ENCODE measurements at regions not wholly inside any gene's neighbourhood (a gene's known extent, or its start where the extent isn't known, plus 50 kb on each side); places are given as distances from the start of the nearest gene placed in this dataset.

GRCh38 chr9:13587571-13587970 is 308.1 kb upstream of the MPDZ start:
- H3K79me2 ChIP-seq (ENCODE audit: insufficient read depth), result no peaks in the 10 kb centered on the region
- peaks cover 13% of the 10 kb centered on the region for H3K27me3 ChIP-seq (replicated peaks; ENCODE audit: insufficient read depth)
- no peak overlapping the region for H3K27ac ChIP-seq
- no peak for DNase-seq
- WGBS, 2 experiments (ENCODE audit: low coverage in 1 of 2, low lambda C conversion rate in 2 of 2, missing lambda C conversion rate in 2 of 2), result 88 to 93% methylated on average over 9 of the region's 9 CpGs
- H3K4me1 ChIP-seq (ENCODE audit: insufficient read depth), result no peaks in the 10 kb centered on the region
- no peak overlapping the region for H2AFZ ChIP-seq
- H3K36me3 ChIP-seq (ENCODE audit: low read depth), result no peaks in the 10 kb centered on the region
- H3F3A ChIP-seq (ENCODE audit: insufficient read depth), result no peaks in the 10 kb centered on the region
- no peaks in the 10 kb centered on the region for H3K9me2 ChIP-seq (ENCODE audit: insufficient read depth)
- no peak overlapping the region for H3K4me2 ChIP-seq (ENCODE audit: unreplicated experiment)
- TF ChIP-seq EZH2phosphoT487 (IDR thresholded peaks at IDR 0.05; ENCODE audit: insufficient read depth, low read depth) (no peak), EZH2 (IDR thresholded peaks at IDR 0.05; ENCODE audit: insufficient read depth, poor library complexity, severe bottlenecking) (no peak)
- H3K9ac ChIP-seq, result no peak overlapping the region
- H3K9me3 ChIP-seq (ENCODE audit: low read depth), result no peaks in the 10 kb centered on the region
- in situ Hi-C loops (cut with MboI), result no loop called here
- H3K4me3 ChIP-seq, result no peak overlapping the region
- H4K20me1 ChIP-seq (ENCODE audit: insufficient read depth), result no peaks in the 10 kb centered on the region

DNA sequence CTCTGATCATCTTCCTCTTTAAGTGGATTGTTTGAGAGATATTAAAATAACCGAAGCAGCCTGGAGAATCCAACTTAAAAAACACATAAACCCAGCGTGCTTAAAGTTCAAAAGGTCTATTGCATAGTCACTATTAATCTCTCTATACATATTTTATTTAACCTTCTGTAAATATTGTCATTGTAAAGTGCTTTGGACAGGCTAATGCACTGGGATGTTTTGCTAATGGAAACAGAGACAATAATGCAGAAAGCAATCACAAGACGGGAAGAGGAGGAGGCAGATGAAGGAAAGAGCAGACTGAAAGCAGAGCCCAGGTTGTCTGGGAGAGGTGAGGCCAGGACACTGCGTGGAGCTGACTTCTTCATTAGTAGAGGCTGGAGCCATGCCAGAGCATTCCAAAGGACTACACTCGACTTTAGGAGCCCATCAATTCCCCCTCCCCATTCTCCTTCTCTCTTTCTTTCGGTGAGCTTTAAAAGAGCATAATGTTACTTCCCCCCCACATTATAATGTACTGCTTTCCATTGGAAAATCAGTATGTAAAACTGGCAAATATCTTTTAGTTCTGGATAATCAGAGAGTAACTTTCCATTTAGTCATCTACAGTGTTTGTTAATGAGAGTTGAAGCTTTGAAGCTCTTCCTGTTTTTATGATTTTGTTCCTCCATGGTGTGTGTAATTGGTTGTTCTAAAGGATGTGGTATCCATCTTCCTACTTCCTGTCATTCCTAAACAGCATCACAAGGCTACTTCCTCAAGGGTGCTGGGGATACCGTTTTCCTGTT is 307.3 kb upstream of the MPDZ start:
- H3K9me3 ChIP-seq (ENCODE audit: low read depth), result no peaks in the 10 kb centered on the region
- no peaks in the 10 kb centered on the region for H3F3A ChIP-seq (ENCODE audit: insufficient read depth)
- in situ Hi-C loops (cut with MboI), result no loop called here
- peaks cover 13% of the 10 kb centered on the region for H3K27me3 ChIP-seq (replicated peaks; ENCODE audit: insufficient read depth)
- H3K4me3 ChIP-seq, result no peak overlapping the region
- H3K4me2 ChIP-seq (ENCODE audit: unreplicated experiment), result no peak overlapping the region
- H3K27ac ChIP-seq, result no peak overlapping the region
- H3K36me3 ChIP-seq (ENCODE audit: low read depth), result no peaks in the 10 kb centered on the region
- H3K4me1 ChIP-seq (ENCODE audit: insufficient read depth), result no peaks in the 10 kb centered on the region
- no peaks in the 10 kb centered on the region for H3K9me2 ChIP-seq (ENCODE audit: insufficient read depth)
- no peaks in the 10 kb centered on the region for H3K79me2 ChIP-seq (ENCODE audit: insufficient read depth)
- H3K9ac ChIP-seq, result no peak overlapping the region
- DNase-seq, result no peak
- H2AFZ ChIP-seq, result no peak overlapping the region
- 57 to 67% methylated on average over 6 to 7 of the region's 7 CpGs for WGBS, 2 experiments (ENCODE audit: low coverage in 1 of 2, low lambda C conversion rate in 2 of 2, missing lambda C conversion rate in 2 of 2)
- H4K20me1 ChIP-seq (ENCODE audit: insufficient read depth), result no peaks in the 10 kb centered on the region
- no peak for TF ChIP-seq EZH2phosphoT487 (IDR thresholded peaks at IDR 0.05; ENCODE audit: insufficient read depth, low read depth)
- no peak for TF ChIP-seq EZH2 (IDR thresholded peaks at IDR 0.05; ENCODE audit: insufficient read depth, poor library complexity, severe bottlenecking)

DNA sequence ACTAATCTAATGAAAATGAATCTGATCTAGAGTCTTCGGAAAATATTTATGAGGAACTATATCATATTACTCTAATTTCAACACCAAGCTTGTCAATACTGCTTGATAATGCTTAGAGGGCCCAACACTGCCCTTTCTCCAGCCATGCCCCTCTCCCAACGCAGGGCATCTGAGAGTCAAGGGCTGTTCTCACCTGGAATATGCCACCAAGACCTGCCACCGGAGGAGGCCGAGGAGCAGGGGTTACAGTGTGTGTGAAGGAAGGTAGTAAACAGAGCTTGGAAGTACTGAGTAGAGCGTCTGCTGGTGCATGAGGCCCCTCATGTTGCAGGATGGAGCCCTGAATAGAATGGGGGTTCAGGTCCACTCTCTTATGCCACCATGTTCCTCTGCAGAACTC is 301.3 kb upstream of the MPDZ start:
- Histone ChIP-seq H3K79me2 (ENCODE audit: insufficient read depth) (no peaks in the 10 kb centered on the region), H3K27ac (no peak overlapping the region), H4K20me1 (ENCODE audit: insufficient read depth) (no peaks in the 10 kb centered on the region), H3K27me3 (replicated peaks; ENCODE audit: insufficient read depth) (no peaks in the 10 kb centered on the region; the same call in 1 of the 2 replicates), H3K9me3 (ENCODE audit: low read depth) (no peaks in the 10 kb centered on the region), H3K9me2 (ENCODE audit: insufficient read depth) (no peaks in the 10 kb centered on the region), H3K4me3 (no peak overlapping the region), H3F3A (ENCODE audit: insufficient read depth) (no peaks in the 10 kb centered on the region), H3K36me3 (ENCODE audit: low read depth) (no peaks in the 10 kb centered on the region), H3K9ac (no peak overlapping the region), H3K4me1 (ENCODE audit: insufficient read depth) (no peaks in the 10 kb centered on the region), H3K4me2 (ENCODE audit: unreplicated experiment) (no peak overlapping the region), H2AFZ (no peak overlapping the region)
- 69 to 77% methylated on average over 5 of the region's 5 CpGs for WGBS, 2 experiments (ENCODE audit: low coverage in 1 of 2, low lambda C conversion rate in 2 of 2, missing lambda C conversion rate in 2 of 2)
- TF ChIP-seq EZH2 (IDR thresholded peaks at IDR 0.05; ENCODE audit: insufficient read depth, poor library complexity, severe bottlenecking) (no peak), EZH2phosphoT487 (IDR thresholded peaks at IDR 0.05; ENCODE audit: insufficient read depth, low read depth) (no peak)
- DNase-seq, result no peak
- in situ Hi-C loops (cut with MboI), result no loop called here

GRCh38 chr9:13580131-13580530 is 300.6 kb upstream of the MPDZ start:
- Histone ChIP-seq H3K79me2 (ENCODE audit: insufficient read depth) (no peaks in the 10 kb centered on the region), H3K9me2 (ENCODE audit: insufficient read depth) (no peaks in the 10 kb centered on the region), H3K4me3 (no peak overlapping the region), H4K20me1 (ENCODE audit: insufficient read depth) (no peaks in the 10 kb centered on the region), H3K9ac (no peak overlapping the region), H3K27me3 (replicated peaks; ENCODE audit: insufficient read depth) (no peaks in the 10 kb centered on the region; the same call in 1 of the 2 replicates), H2AFZ (no peak overlapping the region), H3K36me3 (ENCODE audit: low read depth) (no peaks in the 10 kb centered on the region), H3K4me2 (ENCODE audit: unreplicated experiment) (no peak overlapping the region), H3F3A (ENCODE audit: insufficient read depth) (no peaks in the 10 kb centered on the region), H3K27ac (no peak overlapping the region), H3K9me3 (ENCODE audit: low read depth) (no peaks in the 10 kb centered on the region), H3K4me1 (ENCODE audit: insufficient read depth) (no peaks in the 10 kb centered on the region)
- no peak for DNase-seq
- WGBS, 2 experiments (ENCODE audit: low coverage in 1 of 2, low lambda C conversion rate in 2 of 2, missing lambda C conversion rate in 2 of 2), result 50 to 56% methylated on average over 3 of the region's 3 CpGs
- in situ Hi-C loops (cut with MboI), result no loop called here
- TF ChIP-seq EZH2 (IDR thresholded peaks at IDR 0.05; ENCODE audit: insufficient read depth, poor library complexity, severe bottlenecking) (no peak), EZH2phosphoT487 (IDR thresholded peaks at IDR 0.05; ENCODE audit: insufficient read depth, low read depth) (no peak)

All from GM23248 (cell line).